Stimulated activated naive CD8-positive, alpha-beta T cell treated with anti-CD3 and anti-CD28 coated beads, Interleukin-15, Interleukin-2, amounts not matched to agents 100 ng/mL and 50 ng/mL, for 24 hours (primary cell): ENCODE measurements at regions not wholly inside any gene's neighbourhood (a gene's known extent, or its start where the extent isn't known, plus 50 kb on each side); places are given as distances from the start of the nearest gene placed in this dataset.

Experiments used
- H3K27ac Mint-ChIP-seq: one replicate; pipeline ENCODE4 v1.8.0; 2021; ENCODE audit warnings: mild to moderate bottlenecking, mixed read lengths
- H3K27me3 Mint-ChIP-seq: one replicate; pipeline ENCODE4 v1.8.0; 2021; ENCODE audit warnings: mixed read lengths
- H3K36me3 Mint-ChIP-seq: one replicate; pipeline ENCODE4 v1.8.0; 2021; ENCODE audit warnings: low read depth, mixed read lengths
- H3K4me1 Mint-ChIP-seq: one replicate; pipeline ENCODE4 v1.8.0; 2021; ENCODE audit warnings: low read depth, mixed read lengths
- H3K4me3 Mint-ChIP-seq: one replicate; pipeline ENCODE4 v1.8.0; 2021; ENCODE audit warnings: mild to moderate bottlenecking, mixed read lengths
- H3K9me3 Mint-ChIP-seq: one replicate; pipeline ENCODE4 v1.8.0; 2021; ENCODE audit warnings: mixed read lengths

DNA sequence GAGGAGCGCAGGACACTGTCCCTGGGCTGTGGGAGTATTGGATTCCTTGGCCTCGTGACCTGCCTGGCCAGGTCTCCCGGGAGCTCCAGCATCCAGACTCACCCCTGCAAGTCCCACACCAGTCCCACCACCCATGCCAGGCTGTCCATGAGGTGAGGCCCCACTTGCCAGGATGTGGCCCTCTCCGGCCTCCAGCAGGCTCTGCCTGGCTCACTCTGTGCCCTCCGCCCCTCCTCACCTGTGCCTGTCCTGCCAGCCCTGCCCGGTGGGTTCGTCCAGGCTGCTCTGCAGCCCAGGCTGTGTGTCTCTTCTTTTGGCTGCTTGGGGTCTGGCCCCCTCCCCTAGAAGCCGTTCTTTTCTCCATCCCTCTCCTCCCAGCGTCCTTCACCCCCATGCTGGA lies 436.8 kb upstream of the MYT1L start:
- no peaks in the 10 kb centered on the region for H3K9me3 Mint-ChIP-seq
- no peaks in the 10 kb centered on the region for H3K27me3 Mint-ChIP-seq
- no peak overlapping the region for H3K27ac Mint-ChIP-seq
- no peaks in the 10 kb centered on the region for H3K4me1 Mint-ChIP-seq
- no peak overlapping the region for H3K4me3 Mint-ChIP-seq
- no peaks in the 10 kb centered on the region for H3K36me3 Mint-ChIP-seq

DNA sequence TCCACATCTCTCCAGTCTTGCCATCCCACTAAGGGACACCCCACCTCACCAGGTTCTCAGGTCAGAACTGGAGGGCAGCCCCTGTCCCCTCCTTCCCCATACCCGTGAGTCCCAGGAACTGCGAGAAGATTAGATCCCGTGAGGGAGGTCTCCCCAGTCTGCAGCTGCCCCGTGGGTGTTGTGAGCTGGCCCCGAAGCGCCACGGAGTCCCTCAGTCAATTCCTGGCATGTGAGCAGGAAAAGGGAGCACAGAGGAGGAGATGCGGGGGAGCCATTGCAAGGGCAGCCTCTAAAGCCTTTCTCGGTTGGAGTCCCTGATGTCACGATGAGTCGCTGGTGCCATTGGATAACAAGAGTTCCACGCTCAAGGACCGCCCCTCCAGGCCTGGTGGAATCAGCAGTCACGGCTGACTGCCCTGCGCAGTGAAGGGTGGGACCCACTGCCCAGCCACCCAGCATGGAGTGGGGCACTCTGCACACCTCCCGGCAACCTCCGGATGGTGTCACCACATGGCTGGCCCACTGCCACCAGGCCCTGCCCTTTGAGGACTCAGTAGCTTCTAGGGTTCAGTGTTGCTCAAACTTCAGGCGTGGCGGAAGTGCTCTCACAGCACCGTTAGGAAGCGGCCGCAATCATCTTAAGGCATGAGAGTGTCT lies 434.9 kb upstream of the MYT1L start:
- no peaks in the 10 kb centered on the region for H3K27me3 Mint-ChIP-seq

GRCh38 chr2:2765176-2765800 lies 434.2 kb upstream of the MYT1L start:
- H3K4me3 Mint-ChIP-seq = no peak overlapping the region
- H3K27ac Mint-ChIP-seq = no peak overlapping the region
- H3K27me3 Mint-ChIP-seq = no peaks in the 10 kb centered on the region
- H3K36me3 Mint-ChIP-seq = no peaks in the 10 kb centered on the region
- no peaks in the 10 kb centered on the region for H3K4me1 Mint-ChIP-seq
- no peaks in the 10 kb centered on the region for H3K9me3 Mint-ChIP-seq

More for the DNA sequence above, 434.9 kb upstream of the MYT1L start:
- no peak overlapping the region for H3K27ac Mint-ChIP-seq
- H3K4me1 Mint-ChIP-seq = no peaks in the 10 kb centered on the region
- no peaks in the 10 kb centered on the region for H3K36me3 Mint-ChIP-seq
- no peak overlapping the region for H3K4me3 Mint-ChIP-seq
- no peaks in the 10 kb centered on the region for H3K9me3 Mint-ChIP-seq

- no peaks in the 10 kb centered on the region for H3K4me1 Mint-ChIP-seq
- no peaks in the 10 kb centered on the region for H3K27me3 Mint-ChIP-seq
- H3K36me3 Mint-ChIP-seq = no peaks in the 10 kb centered on the region
- no peaks in the 10 kb centered on the region for H3K9me3 Mint-ChIP-seq
- no peak overlapping the region for H3K4me3 Mint-ChIP-seq
- no peak overlapping the region for H3K27ac Mint-ChIP-seq
Measured at GRCh38 chr2:2764739-2765138, 433.7 kb upstream of the MYT1L start.

- Mint-ChIP-seq H3K27me3 (no peaks in the 10 kb centered on the region), H3K9me3 (no peaks in the 10 kb centered on the region), H3K36me3 (no peaks in the 10 kb centered on the region), H3K4me3 (no peak overlapping the region), H3K4me1 (no peaks in the 10 kb centered on the region), H3K27ac (no peak overlapping the region)
Measured at GRCh38 chr2:2764001-2764355, 432.9 kb upstream of the MYT1L start.

DNA sequence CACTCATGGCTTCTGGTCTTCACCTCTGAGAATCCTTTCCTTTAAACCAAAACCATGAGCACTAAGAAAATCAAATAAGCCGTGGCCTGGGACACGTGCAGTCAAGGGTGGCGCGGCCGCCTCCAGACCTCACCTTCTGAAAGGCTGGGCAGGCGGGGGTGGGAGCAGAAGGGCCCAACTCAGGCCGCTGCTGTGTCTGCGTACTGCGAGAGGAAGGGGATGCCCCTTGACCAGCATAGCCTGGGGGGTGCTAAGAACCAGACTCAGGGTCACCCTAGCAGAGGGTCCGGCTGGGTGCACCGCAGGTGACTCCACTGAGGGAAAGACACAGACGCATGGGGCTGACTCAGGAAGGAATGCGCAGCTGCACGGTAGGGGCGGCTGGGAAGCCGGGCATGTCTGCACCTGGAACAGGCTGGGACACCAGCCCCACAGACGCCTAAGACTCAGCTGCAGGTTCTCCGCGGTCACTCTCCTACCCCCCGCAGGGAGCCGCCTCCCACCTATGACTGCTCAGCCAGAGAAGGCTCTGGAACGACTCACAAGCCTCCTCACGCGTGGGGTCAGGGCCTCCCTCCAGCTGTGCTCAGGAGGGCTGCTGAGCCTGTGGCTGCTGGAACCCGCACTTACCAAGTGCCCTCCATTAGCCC lies 432.4 kb upstream of the MYT1L start:
- no peak overlapping the region for H3K27ac Mint-ChIP-seq
- no peaks in the 10 kb centered on the region for H3K27me3 Mint-ChIP-seq
- no peaks in the 10 kb centered on the region for H3K4me1 Mint-ChIP-seq
- H3K9me3 Mint-ChIP-seq = no peaks in the 10 kb centered on the region
- no peak overlapping the region for H3K4me3 Mint-ChIP-seq
- no peaks in the 10 kb centered on the region for H3K36me3 Mint-ChIP-seq

GRCh38 chr2:2762913-2763312 lies 431.8 kb upstream of the MYT1L start:
- Mint-ChIP-seq H3K9me3 (no peaks in the 10 kb centered on the region), H3K27me3 (no peaks in the 10 kb centered on the region), H3K4me1 (no peaks in the 10 kb centered on the region), H3K27ac (no peak overlapping the region), H3K36me3 (no peaks in the 10 kb centered on the region), H3K4me3 (no peak overlapping the region)

GRCh38 chr2:2762166-2762908 lies 431.3 kb upstream of the MYT1L start:
- Mint-ChIP-seq H3K4me1 (no peaks in the 10 kb centered on the region), H3K36me3 (no peaks in the 10 kb centered on the region), H3K4me3 (no peak overlapping the region), H3K9me3 (no peaks in the 10 kb centered on the region), H3K27me3 (no peaks in the 10 kb centered on the region), H3K27ac (no peak overlapping the region)

- Mint-ChIP-seq H3K4me1 (no peaks in the 10 kb centered on the region), H3K36me3 (no peaks in the 10 kb centered on the region), H3K4me3 (no peak overlapping the region), H3K27me3 (no peaks in the 10 kb centered on the region), H3K9me3 (peaks cover 4% of the 10 kb centered on the region), H3K27ac (no peak overlapping the region)
Measured at GRCh38 chr2:2758793-2759367, 427.8 kb upstream of the MYT1L start.

- H3K4me3 Mint-ChIP-seq = no peak overlapping the region
- no peaks in the 10 kb centered on the region for H3K4me1 Mint-ChIP-seq
- no peak overlapping the region for H3K27ac Mint-ChIP-seq
- H3K9me3 Mint-ChIP-seq = peaks cover 4% of the 10 kb centered on the region
- no peaks in the 10 kb centered on the region for H3K27me3 Mint-ChIP-seq
- H3K36me3 Mint-ChIP-seq = no peaks in the 10 kb centered on the region
Measured at GRCh38 chr2:2757764-2758163, 426.7 kb upstream of the MYT1L start.

- Mint-ChIP-seq H3K27me3 (no peaks in the 10 kb centered on the region), H3K9me3 (peaks cover 4% of the 10 kb centered on the region), H3K4me1 (no peaks in the 10 kb centered on the region), H3K4me3 (no peak overlapping the region), H3K27ac (no peak overlapping the region), H3K36me3 (no peaks in the 10 kb centered on the region)
Measured at GRCh38 chr2:2756886-2757285, 425.8 kb upstream of the MYT1L start.

DNA sequence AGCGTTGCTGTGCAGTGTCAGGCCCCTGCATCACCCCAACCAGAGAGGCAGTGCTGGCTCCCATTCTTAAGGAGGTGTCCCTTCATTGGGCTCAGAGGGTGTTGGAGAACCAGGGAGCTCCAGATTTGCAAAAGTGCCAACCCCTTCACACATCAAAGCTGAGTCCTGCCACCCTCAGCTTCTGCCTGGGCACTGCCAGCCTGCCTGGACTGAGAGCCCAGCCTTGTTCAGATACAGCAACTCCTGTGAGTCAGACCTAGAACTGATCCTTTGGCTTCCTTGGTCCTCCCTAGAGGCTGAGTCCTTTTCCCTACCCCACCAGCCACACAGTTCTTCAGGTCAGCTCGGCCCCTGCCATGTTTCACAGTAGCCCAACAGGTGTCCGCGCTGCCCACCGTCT lies 424.9 kb upstream of the MYT1L start:
- Mint-ChIP-seq H3K4me1 (no peaks in the 10 kb centered on the region), H3K4me3 (no peak overlapping the region), H3K27ac (no peak overlapping the region), H3K36me3 (no peaks in the 10 kb centered on the region), H3K9me3 (peaks cover 8% of the 10 kb centered on the region), H3K27me3 (no peaks in the 10 kb centered on the region)

- H3K4me3 Mint-ChIP-seq = no peak overlapping the region
- H3K4me1 Mint-ChIP-seq = no peaks in the 10 kb centered on the region
- H3K27ac Mint-ChIP-seq = no peak overlapping the region
- H3K36me3 Mint-ChIP-seq = no peaks in the 10 kb centered on the region
- H3K9me3 Mint-ChIP-seq = peaks cover 11% of the 10 kb centered on the region
- H3K27me3 Mint-ChIP-seq = no peaks in the 10 kb centered on the region
Measured at GRCh38 chr2:2754940-2755339, 423.9 kb upstream of the MYT1L start.

DNA sequence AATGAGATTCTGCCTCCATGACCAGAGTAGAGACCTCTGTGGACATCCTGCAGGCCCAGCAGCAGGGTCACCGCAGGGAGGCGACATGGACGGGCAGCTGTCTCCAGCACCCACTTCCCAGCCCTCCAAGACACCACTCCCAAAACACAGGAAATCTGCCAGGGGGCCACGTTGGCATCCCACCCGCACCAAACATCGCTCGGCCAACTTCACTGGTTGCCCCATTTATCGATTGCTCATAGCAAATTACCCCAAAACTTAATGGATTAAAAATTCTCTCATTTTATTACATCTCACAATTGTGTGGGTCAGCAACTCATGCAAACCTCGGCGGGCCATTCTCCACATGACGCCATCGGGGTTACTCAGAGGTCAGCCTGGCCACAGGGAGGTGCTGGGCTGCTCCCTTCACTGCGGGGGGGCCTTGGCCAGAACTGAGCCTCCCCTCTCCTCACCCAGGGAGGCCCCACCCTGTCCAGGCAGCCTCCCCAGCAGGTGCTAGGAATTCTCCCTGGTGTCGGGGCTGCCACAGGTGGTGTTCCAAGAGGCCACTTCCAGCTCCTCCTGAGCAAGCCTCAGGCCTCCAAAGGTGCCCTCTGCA lies 420.7 kb upstream of the MYT1L start:
- H3K4me3 Mint-ChIP-seq = no peak overlapping the region
- no peaks in the 10 kb centered on the region for H3K4me1 Mint-ChIP-seq
- H3K27ac Mint-ChIP-seq = no peak overlapping the region
- H3K27me3 Mint-ChIP-seq = no peaks in the 10 kb centered on the region
- H3K36me3 Mint-ChIP-seq = no peaks in the 10 kb centered on the region
- peaks cover 12% of the 10 kb centered on the region for H3K9me3 Mint-ChIP-seq
